Stomach (tissue), 8 donors: ENCODE measurements at regions not wholly inside any gene's neighbourhood (a gene's known extent, or its start where the extent isn't known, plus 50 kb on each side); places are given as distances from the start of the nearest gene placed in this dataset.

Experiments used
- DNase-seq, 2 donors: peaks; one replicate each; pipeline versions ENCODE4 v3.0.0 to v3.0.0-alpha.2; 2013 to 2019
- H3K27ac ChIP-seq, 5 donors: fragments of 200-600 bp in 4 of 5; sonication (generic) in 4 of 5; one replicate each; pipeline ENCODE4 v1.5.1; 2013 to 2019; ENCODE audit warnings: mild to moderate bottlenecking in 1 of 5, moderate library complexity in 1 of 5
- H3K27me3 ChIP-seq, 3 donors: fragments of 200-600 bp; sonication (generic); one replicate each; pipeline ENCODE4 v1.5.1; 2017 to 2019; ENCODE audit warnings: mixed run types in 1 of 3
- H3K36me3 ChIP-seq, 4 donors: fragments of 200-600 bp; sonication (generic); 1 replicate in 3 of 4; 2 replicates in 1 of 4; pipeline ENCODE4 v1.5.1; 2016 to 2019
- H3K4me1 ChIP-seq, 4 donors: fragments of 200-600 bp; sonication (generic); one replicate each; pipeline ENCODE4 v1.5.1; 2016 to 2019
- H3K4me3 ChIP-seq, 4 donors: fragments of 200-600 bp; sonication (generic) in 3 of 4; one replicate each; pipeline ENCODE4 v1.5.1; 2016 to 2019; ENCODE audit warnings: mild to moderate bottlenecking in 1 of 4
- H3K9me3 ChIP-seq, 4 donors: fragments of 200-600 bp; sonication (generic); one replicate each; pipeline ENCODE4 v1.5.1; 2016 to 2019
- CTCF ChIP-seq, 7 experiments: fragments of 450-650 bp in 4 of 7; fragments of 200-600 bp in 3 of 7; sonication (generic) in 3 of 7; IDR thresholded peaks; one replicate each; pipeline ENCODE4 v1.5.1; 2016 to 2019; ENCODE audit warnings: antibody characterized with exemption in 7 of 7, control low read depth in 2 of 7, mild to moderate bottlenecking in 1 of 7
- EP300 ChIP-seq: sonication (generic); formaldehyde crosslinking; IDR thresholded peaks from one replicate; pipeline ENCODE4 v1.6.1; 2017; ENCODE audit warnings: antibody characterized with exemption
- POLR2A ChIP-seq, 4 donors: fragments of 450-650 bp; IDR thresholded peaks; one replicate each; pipeline ENCODE4 v1.6.1; 2016; ENCODE audit warnings: antibody characterized with exemption in 4 of 4, control low read depth in 2 of 4, mild to moderate bottlenecking in 1 of 4, moderate library complexity in 1 of 4
- POLR2AphosphoS5 ChIP-seq, 3 donors: sonication (generic); formaldehyde crosslinking; IDR thresholded peaks; one replicate each; pipeline ENCODE4 v1.6.1; 2016; ENCODE audit warnings: antibody characterized with exemption in 3 of 3
- WGBS, 5 donors: extraction: QIAGEN DNeasy Blood & Tissue Kit in 3 of 5; methylation state at CpG; one replicate each; pipeline versions ENCODE4 v1.1.5 to v1.1.7; 2013 to 2018; 5-methylcytosine and 5-hydroxymethylcytosine counted together
- intact Hi-C: fragments of 100-400 bp; cut with DNase I; formaldehyde crosslinking; loops from one replicate; pipeline ENCODE4 v1.15.1; 2023; ENCODE audit warnings: low total_unique reads
- donor health status: healthy with polysubstance abuse.
- donor health status: Bipolar disorder and iron deficiency.
- donor health status: healthy.

GRCh38 chr6:137341681-137342195 is 122.6 kb upstream of the IFNGR1 start:
- peak; percentile 53 to 65 for DNase-seq
- TF ChIP-seq POLR2AphosphoS5 (IDR thresholded peaks at IDR 0.05) (no peak), CTCF (IDR thresholded peaks at IDR 0.05) (peak in 2 of 7 experiments; percentile 8 to 44)
- H3K4me1 ChIP-seq = peaks cover 12 to 18% (median 18%) of the 10 kb centered on the region in 4 donors
- H3K27ac ChIP-seq = no peak overlapping the region
- H3K9me3 ChIP-seq = no peaks in the 10 kb centered on the region
- 51 to 60% (median 55%) methylated on average over 15 of the region's 15 CpGs for WGBS, 5 donors
- no peaks in the 10 kb centered on the region for H3K36me3 ChIP-seq
- H3K4me3 ChIP-seq = peak overlapping the region in 1 of 4 donors; percentile 42
- intact Hi-C loops = no loop called here
- H3K27me3 ChIP-seq = no peaks in the 10 kb centered on the region

- H3K27ac ChIP-seq = no peak overlapping the region
- no peaks in the 10 kb centered on the region for H3K9me3 ChIP-seq
- TF ChIP-seq CTCF (IDR thresholded peaks at IDR 0.05) (no peak), POLR2A (IDR thresholded peaks at IDR 0.05) (no peak), EP300 (no peak), POLR2AphosphoS5 (IDR thresholded peaks at IDR 0.05) (no peak)
- H3K27me3 ChIP-seq = no peaks in the 10 kb centered on the region
- peaks cover 12 to 18% (median 18%) of the 10 kb centered on the region in 4 donors for H3K4me1 ChIP-seq
- no peak overlapping the region for H3K4me3 ChIP-seq
- no peaks in the 10 kb centered on the region for H3K36me3 ChIP-seq
- 45 to 54% (median 49%) methylated on average over 5 of the region's 5 CpGs for WGBS, 5 donors
- intact Hi-C loops = no loop called here
- no peak for DNase-seq
Measured at GRCh38 chr6:137339929-137340559, 120.9 kb upstream of the IFNGR1 start.

GRCh38 chr6:137334884-137335283 is 115.7 kb upstream of the IFNGR1 start:
- Histone ChIP-seq H3K4me3 (no peak overlapping the region), H3K4me1 (peaks cover 0 to 10% (median 0%) of the 10 kb centered on the region in 4 donors), H3K36me3 (no peaks in the 10 kb centered on the region), H3K27ac (no peak overlapping the region), H3K9me3 (no peaks in the 10 kb centered on the region), H3K27me3 (no peaks in the 10 kb centered on the region)
- no peak for DNase-seq
- TF ChIP-seq POLR2A (IDR thresholded peaks at IDR 0.05) (no peak), POLR2AphosphoS5 (IDR thresholded peaks at IDR 0.05) (no peak), CTCF (IDR thresholded peaks at IDR 0.05) (no peak), EP300 (no peak)
- 93 to 99% (median 96%) methylated on average over 3 of the region's 3 CpGs for WGBS, 5 donors
- intact Hi-C loops = no loop called here

- Histone ChIP-seq H3K9me3 (no peaks in the 10 kb centered on the region), H3K4me1 (peaks cover 0 to 10% (median 0%) of the 10 kb centered on the region in 4 donors), H3K4me3 (no peak overlapping the region), H3K36me3 (no peaks in the 10 kb centered on the region), H3K27ac (no peak overlapping the region), H3K27me3 (no peaks in the 10 kb centered on the region)
- no peak for DNase-seq
- intact Hi-C loops = no loop called here
- WGBS, 5 donors = 80 to 95% (median 91%) methylated on average over 5 of the region's 5 CpGs
- TF ChIP-seq CTCF (IDR thresholded peaks at IDR 0.05) (no peak), EP300 (no peak), POLR2AphosphoS5 (IDR thresholded peaks at IDR 0.05) (no peak)
Measured at GRCh38 chr6:137334094-137334493, 114.9 kb upstream of the IFNGR1 start.
